ENCODE measurements at regions not wholly inside any gene's neighbourhood (a gene's known extent, or its start where the extent isn't known, plus 50 kb on each side); places are given as distances from the start of the nearest gene placed in this dataset.
"Not testable (repeated sequence)": the region's sequence is repeated elsewhere in the genome, so short reads cannot be mapped to it uniquely, and the experiment has no call there.

GRCh38 chr9:42656789-42657188 lies 473.3 kb downstream of the SPATA31A6 start:
- H3K36me3 ChIP-seq (replicated peaks); in situ Hi-C loops (cut with HindIII; ENCODE audit: low pct_ligation_motif_present, low sequenced_read_pairs); H3K4me3 ChIP-seq (ENCODE audit: low read depth, low read length); H3K27ac ChIP-seq; H3K27me3 ChIP-seq (replicated peaks); DNase-seq: not testable (repeated sequence)

GRCh38 chr9:42657496-42657895 lies 474.0 kb downstream of the SPATA31A6 start:
- H3K27ac ChIP-seq; H3K27me3 ChIP-seq (replicated peaks); H3K4me3 ChIP-seq (ENCODE audit: low read depth, low read length); H3K36me3 ChIP-seq (replicated peaks); in situ Hi-C loops (cut with HindIII; ENCODE audit: low pct_ligation_motif_present, low sequenced_read_pairs); DNase-seq: not testable (repeated sequence)

GRCh38 chr9:42697146-42697545 lies 513.7 kb downstream of the SPATA31A6 start:
- H3K27me3 ChIP-seq (replicated peaks); H3K36me3 ChIP-seq (replicated peaks); H3K4me3 ChIP-seq (ENCODE audit: low read depth, low read length); H3K27ac ChIP-seq; DNase-seq; in situ Hi-C loops (cut with HindIII; ENCODE audit: low pct_ligation_motif_present, low sequenced_read_pairs): not testable (repeated sequence)

GRCh38 chr9:42702890-42703289 lies 519.4 kb downstream of the SPATA31A6 start:
- in situ Hi-C loops (cut with HindIII; ENCODE audit: low pct_ligation_motif_present, low sequenced_read_pairs); DNase-seq: not testable (repeated sequence)

GRCh38 chr9:42724841-42725835 lies 541.7 kb downstream of the SPATA31A6 start:
- H3K36me3 ChIP-seq (replicated peaks); DNase-seq; H3K4me3 ChIP-seq (ENCODE audit: low read depth, low read length); in situ Hi-C loops (cut with HindIII; ENCODE audit: low pct_ligation_motif_present, low sequenced_read_pairs); H3K27ac ChIP-seq; H3K27me3 ChIP-seq (replicated peaks): not testable (repeated sequence)

More at GRCh38 chr9:42702890-42703289, 519.4 kb downstream of the SPATA31A6 start:
- H3K36me3 ChIP-seq (replicated peaks); H3K27ac ChIP-seq; H3K4me3 ChIP-seq (ENCODE audit: low read depth, low read length); H3K27me3 ChIP-seq (replicated peaks): not testable (repeated sequence)

- peak; percentile 46 for DNase-seq
- H3K4me3 ChIP-seq (ENCODE audit: low read depth, low read length); in situ Hi-C loops (cut with HindIII; ENCODE audit: low pct_ligation_motif_present, low sequenced_read_pairs); H3K27me3 ChIP-seq (replicated peaks); H3K36me3 ChIP-seq (replicated peaks); H3K27ac ChIP-seq: not testable (repeated sequence)
- TF ChIP-seq CTCF (IDR thresholded peaks at IDR 0.05; ENCODE audit: low read depth, low read length, missing control alignments): peak; percentile 79
These were observed 559.8 kb downstream of the SPATA31A6 start for GRCh38 chr9:42743030-42743814.

GRCh38 chr9:42757251-42757650 lies 573.8 kb downstream of the SPATA31A6 start:
- DNase-seq; H3K27me3 ChIP-seq (replicated peaks); in situ Hi-C loops (cut with HindIII; ENCODE audit: low pct_ligation_motif_present, low sequenced_read_pairs); H3K36me3 ChIP-seq (replicated peaks); H3K4me3 ChIP-seq (ENCODE audit: low read depth, low read length); H3K27ac ChIP-seq: not testable (repeated sequence)

GRCh38 chr9:42759320-42759719 lies 575.9 kb downstream of the SPATA31A6 start:
- DNase-seq; H3K27me3 ChIP-seq (replicated peaks); H3K4me3 ChIP-seq (ENCODE audit: low read depth, low read length); H3K36me3 ChIP-seq (replicated peaks); H3K27ac ChIP-seq; in situ Hi-C loops (cut with HindIII; ENCODE audit: low pct_ligation_motif_present, low sequenced_read_pairs): not testable (repeated sequence)

GRCh38 chr9:42782201-42782600 lies 598.7 kb downstream of the SPATA31A6 start:
- H3K27me3 ChIP-seq (replicated peaks); DNase-seq; in situ Hi-C loops (cut with HindIII; ENCODE audit: low pct_ligation_motif_present, low sequenced_read_pairs); H3K27ac ChIP-seq; H3K4me3 ChIP-seq (ENCODE audit: low read depth, low read length); H3K36me3 ChIP-seq (replicated peaks): not testable (repeated sequence)

- in situ Hi-C loops (cut with HindIII; ENCODE audit: low pct_ligation_motif_present, low sequenced_read_pairs); H3K27ac ChIP-seq; DNase-seq: not testable (repeated sequence)
These were observed 609.3 kb downstream of the SPATA31A6 start for GRCh38 chr9:42792725-42793124.

More at GRCh38 chr9:42792725-42793124, 609.3 kb downstream of the SPATA31A6 start:
- H3K36me3 ChIP-seq (replicated peaks); H3K4me3 ChIP-seq (ENCODE audit: low read depth, low read length); H3K27me3 ChIP-seq (replicated peaks): not testable (repeated sequence)
